HG03066 (cell line): ENCODE measurements at regions not wholly inside any gene's neighbourhood (a gene's known extent, or its start where the extent isn't known, plus 50 kb on each side); places are given as distances from the start of the nearest gene placed in this dataset.

Source experiments
- ATAC-seq: cut with Tn5 transposase; IDR thresholded peaks from one replicate; pipeline ENCODE4 v1.9.1; 2021; ENCODE audit warnings: low read depth; ENCODE audit not compliant: unreplicated experiment

DNA sequence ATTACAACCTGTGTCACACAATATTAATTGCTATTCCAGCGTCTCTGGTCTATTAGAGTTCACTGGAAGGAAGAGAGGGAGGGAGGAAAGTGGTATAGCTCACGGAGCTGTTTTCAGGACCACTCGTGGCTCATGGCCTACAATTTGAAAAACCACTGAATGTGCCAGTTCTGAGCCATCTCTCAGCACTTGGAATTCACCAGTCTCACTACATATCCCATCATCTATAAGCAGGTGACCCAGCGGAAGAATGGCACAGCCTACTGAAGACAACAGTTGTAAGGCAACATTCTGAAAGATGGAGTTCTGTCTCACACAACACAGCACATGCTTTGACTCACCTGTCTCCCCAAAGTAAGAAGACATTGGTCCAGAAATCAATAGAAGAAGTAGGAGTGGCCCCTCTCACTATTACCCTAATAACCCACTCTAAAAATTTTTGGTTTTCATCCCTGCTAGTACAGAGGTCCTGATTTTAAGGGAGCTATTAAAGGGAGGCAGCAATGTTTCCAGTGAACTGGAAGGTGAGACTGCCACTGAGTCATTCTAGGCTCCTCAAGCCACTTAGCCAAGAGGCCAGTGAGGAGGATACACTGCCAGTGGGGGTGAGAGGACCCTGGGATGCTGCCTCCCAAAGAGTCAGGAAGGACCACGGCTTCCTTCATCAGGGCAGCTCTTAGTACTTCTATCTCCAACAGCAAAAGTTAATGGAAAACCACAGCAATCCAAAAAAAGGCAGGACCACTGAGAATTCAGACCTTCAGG is 50.0 kb upstream of the DOCK9 start:
- ATAC-seq: no peak

DNA sequence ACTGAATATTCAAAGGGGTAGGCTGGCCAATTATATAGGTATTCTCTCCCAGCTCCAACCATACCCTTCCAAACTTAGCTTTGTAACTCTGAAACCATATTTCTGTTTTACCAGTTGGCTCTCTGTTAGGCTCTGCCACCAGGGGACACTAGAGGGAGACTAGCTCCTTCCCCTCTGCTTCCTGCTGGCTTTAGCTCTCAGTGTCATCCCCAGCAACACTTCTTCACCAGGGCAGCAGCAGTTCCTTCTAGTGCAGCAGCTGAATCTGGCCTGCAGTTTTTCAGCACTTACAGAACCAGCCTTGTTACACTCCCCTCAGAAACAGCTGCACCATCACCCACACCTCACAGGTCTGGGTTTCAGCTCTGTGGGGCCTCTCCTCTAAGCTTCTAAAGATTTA is 51.0 kb upstream of the DOCK9 start:
- ATAC-seq: no peak

DNA sequence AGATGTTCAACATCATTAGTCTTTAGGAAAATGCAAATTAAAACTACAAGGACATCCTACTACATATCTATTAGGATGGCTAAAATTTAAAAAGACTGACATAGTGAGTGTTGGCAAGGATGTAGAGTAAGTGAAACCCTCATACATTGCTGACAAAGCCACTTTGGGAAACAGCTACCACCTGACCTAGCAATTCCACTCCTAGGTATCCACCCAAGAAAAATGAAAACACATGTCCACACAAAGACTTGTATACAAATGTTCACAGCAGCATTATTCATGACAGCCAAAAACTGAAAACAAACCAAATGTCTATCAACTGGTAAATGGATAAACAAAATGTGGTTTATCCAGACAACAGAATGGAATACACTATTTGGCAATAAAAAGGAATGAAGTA is 51.7 kb upstream of the DOCK9 start:
- no peak for ATAC-seq

DNA sequence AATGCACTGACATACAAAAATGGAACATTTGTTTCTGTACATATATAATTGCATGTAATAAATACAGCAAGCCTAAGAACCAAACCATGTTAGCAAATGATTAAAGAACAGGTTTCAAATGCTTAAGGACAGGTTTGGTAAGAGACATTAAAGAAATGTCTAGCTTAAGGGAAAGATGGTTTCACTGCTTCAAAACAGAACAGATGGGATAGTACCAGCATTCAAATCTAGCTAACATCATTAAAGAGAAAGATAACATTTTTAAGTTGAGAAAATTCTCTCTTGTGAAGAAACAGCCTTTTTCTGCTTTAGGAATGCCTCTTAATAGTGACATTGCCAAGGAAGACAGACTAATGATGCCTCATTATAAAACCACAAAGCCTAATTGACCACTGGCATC is 52.5 kb upstream of the DOCK9 start:
- no peak for ATAC-seq

DNA sequence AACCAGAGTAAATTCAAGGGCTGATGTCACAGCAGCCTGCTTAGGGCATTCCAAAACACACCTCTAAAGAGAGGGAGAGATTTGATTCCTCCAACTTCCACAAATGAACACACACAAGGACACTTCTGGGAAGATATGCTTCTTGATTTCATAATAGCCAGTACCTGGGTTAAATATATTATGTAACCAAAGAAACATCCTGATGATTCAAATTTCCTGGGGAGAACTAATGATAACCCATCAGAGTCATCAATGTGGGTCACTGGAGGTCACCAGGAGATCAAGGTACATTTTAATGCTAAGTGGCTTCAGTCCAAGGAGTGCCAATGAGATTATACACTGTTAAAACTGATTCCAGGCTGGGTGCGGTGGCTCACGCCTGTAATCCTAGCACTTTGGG is 54.0 kb upstream of the DOCK9 start:
- no peak for ATAC-seq

DNA sequence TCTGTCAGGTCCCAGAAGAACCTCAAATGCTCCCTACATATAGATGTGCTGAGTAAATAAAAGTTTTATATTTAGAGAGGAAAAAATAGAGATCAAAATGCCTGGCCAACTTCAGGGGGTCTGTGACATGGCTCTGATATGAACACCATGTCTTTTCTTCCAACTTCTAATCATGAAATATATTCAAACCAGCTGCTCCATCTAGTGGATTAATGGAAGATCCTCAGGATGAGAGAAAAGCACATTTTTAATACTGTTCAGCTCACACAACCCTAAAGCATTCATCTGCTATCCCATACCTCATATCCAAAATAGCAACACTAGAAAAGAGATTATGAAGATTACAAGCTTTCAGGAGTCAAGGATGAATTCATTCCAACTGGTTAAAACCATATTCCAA is 56.0 kb upstream of the DOCK9 start:
- ATAC-seq: no peak

DNA sequence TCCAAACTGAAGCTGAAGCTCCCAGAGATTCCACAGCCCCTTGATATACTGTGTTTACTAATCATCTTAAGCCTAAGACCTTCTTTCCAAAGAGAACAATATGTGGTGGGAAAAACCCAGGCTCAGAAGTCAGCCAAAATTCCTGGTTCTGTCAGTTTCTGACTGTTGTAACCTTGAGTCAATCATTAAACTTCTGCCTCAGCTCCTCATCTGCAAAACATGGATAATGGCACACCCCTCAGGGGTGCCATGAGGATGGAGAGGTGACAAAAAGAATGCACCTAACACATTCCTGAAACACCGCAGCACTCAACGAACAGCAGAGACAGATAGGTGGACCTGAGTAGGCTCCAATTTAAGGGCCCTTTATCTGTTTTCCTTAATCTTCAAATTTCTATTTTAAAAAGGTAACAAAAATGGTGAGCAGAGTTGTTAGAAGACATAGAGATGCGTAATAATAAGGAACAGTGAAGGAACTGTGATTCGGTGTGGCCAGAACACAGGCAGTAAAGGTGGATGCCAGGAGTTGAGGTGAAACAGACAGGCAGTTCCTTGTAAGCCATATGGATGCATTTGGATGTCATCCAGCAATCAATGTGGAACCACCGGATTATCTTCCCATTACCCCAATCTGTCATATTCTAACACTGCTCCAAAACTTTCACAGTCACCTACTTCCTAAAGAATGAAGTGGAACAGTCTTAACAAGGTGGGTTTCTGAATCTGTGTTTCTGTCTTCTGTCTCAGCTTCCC is 56.6 kb upstream of the DOCK9 start:
- no peak for ATAC-seq

DNA sequence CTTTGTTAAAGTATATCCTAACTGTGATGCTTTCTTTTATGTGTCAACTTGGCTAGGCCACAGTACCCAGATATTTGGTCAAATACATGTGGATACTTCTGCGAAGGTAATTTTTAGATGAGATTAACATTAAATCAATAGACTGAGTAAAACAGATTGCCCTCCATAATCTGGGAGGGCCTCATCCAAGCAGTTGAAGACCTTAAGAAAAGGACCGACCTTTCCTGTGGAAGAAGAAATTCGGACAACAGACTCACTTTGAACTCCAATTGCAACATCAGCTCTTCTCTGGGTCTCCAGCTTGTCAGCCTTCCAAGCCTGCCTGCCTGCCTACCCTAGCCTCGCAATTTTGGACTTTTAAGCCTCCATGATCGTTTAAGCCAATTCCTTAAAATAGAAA is 57.9 kb upstream of the DOCK9 start:
- ATAC-seq: no peak

DNA sequence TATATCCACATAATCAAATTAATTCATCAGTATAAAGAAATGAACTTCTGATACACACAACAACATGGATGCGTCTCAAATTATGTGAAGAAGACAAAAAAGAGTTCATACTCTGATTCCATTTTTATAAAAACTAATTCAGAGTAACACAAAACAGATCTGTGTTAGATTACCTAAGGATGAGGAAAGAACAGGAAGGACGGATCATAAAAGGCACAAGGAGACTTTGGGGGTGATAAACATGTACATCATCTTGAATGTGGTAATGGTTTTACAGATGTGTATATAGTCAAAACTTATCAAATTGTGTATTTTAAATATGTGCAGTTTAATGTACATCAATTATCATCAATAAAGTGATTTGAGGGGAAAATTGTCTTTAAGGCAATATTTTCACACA is 59.9 kb upstream of the DOCK9 start:
- ATAC-seq: no peak

DNA sequence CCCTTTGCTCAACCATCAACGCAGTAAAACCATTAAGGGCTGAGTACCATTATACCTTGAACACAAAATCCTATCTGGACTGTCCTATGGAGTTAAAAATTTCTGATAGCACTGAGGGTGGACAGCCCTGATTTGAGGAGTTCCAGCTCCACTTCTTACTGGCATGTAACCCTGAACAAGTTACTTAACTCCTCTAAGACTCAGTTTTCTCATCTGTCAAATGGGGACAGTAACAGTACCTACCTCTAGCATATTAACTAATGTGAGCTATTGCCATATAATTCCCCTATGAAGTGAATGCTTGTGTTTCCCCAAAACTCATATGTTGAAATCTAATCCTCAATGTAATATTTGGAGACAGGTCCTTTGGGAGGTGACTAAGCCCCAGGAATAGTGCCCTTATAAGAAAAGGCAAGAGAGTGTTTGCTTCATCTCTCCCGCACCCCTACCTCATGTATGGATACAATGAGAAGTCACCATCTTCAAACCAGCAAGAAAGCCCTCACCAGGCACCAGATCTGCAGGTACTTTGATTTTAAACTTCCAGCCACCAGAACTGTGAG is 61.9 kb upstream of the DOCK9 start:
- ATAC-seq: no peak

DNA sequence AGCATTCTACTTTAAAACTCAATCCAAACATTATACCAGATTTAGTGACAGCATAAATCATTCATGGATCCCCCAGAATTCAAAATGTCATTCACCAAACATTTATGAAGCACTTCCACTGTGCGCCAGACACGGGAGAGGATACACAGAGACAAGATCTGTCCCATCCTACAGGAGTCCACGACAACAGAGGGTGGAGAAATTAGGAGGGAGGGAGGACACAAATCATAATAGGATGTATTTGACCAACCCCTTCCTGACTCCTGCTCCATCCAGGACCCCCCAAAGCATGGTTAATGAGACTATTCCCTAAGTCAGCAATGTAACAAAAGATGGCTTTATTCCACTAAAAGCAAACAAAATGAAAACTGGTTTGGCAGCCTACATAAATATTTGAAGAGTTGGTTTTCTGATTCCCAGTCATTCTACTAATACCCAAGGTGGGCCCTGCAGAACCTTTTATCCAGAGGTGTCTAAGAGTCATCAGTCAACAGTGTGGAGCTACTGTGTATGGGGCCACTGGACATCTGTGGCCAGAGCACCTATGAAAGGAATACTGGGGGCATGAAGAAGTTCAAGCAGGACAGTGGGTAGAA is 62.8 kb upstream of the DOCK9 start:
- no peak for ATAC-seq

DNA sequence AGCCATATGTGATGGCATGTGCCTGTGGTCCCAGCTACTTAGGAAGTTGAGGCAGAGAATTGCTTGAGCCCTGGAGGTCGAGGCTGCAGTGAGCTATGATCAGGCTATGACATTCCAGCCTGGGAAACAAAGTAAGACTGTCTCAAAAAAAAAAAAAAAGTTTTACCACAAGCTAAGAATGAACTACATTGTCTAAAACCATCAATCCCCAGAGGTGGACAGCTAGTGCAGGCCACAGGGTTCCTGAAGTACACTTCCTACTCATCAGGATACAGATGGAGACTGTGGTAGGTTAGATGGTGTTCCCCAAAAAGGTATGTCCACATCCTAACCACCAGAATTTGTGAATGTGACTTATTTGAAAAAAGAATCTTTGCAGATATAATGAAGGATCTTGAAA is 63.5 kb upstream of the DOCK9 start:
- ATAC-seq: no peak

DNA sequence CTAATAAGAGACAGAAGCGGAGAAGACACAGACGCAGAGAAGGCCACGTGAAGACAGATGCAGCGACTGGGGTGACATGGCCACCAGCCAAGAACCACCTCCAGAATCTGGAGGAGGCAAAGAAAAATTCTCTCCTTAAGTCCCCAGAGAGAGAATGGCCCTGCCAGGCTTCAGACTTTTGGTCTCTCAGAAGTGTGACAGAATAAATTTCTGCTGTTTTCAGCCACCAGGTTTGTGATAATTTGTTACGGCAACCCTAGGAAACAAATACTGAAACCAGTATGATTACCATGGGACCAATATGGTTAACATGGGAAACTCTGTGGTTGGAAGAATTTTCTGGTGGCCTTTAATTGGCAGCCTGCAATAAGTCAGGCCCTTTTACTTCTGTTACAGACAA is 63.9 kb upstream of the DOCK9 start:
- ATAC-seq: peak; percentile 52

DNA sequence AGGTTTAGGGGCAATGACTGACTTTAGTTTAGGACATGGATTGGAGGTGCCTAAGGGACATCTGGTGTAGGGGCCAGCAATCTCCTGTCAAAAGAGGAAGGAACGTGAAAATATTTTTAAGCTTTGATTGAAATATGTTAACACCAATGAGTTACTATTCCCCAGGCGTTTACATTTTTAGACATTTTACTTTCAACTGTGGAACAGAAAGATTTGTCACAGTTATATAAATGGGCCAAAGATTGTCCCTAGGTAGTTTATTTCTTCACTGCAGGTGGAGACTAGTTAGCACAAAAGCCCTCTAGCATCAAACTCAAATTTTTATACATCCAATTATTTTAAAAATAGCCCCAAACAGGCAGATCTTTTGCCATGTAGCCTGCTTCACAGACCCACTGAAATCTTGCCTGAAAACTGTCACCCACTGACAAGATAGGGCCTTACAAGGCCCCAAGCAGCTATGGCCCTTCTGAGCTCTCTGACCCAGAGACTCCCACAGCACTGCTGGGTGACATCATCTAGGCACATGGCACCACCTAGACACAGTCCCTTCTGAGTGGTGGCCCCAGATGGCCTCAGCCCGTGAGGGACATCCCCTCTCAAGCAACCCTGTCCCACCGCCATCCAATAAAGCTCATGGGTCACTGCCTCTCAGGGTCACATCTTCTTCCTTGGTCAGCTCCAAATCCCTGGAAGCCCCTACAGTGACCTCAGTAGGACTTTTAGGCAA is 64.8 kb upstream of the DOCK9 start:
- no peak for ATAC-seq

DNA sequence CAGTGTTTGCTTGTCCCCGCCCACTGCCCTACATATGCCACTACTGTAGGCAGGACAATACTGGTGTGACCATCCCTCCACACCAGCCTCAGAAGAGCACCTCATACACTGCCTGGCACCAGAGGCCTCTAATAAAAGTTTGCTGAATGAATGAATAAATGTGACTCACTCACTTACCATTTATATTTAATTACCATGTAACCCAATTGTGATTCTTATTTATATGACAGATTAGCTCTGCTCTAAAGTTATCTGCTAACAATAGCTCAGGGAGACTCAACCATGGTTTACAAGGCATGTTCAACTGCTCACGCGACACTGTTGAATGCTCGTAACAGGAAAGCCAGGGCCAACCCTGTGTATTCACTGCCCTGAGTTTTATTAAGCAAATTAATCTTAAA is 66.0 kb upstream of the DOCK9 start:
- ATAC-seq: no peak

DNA sequence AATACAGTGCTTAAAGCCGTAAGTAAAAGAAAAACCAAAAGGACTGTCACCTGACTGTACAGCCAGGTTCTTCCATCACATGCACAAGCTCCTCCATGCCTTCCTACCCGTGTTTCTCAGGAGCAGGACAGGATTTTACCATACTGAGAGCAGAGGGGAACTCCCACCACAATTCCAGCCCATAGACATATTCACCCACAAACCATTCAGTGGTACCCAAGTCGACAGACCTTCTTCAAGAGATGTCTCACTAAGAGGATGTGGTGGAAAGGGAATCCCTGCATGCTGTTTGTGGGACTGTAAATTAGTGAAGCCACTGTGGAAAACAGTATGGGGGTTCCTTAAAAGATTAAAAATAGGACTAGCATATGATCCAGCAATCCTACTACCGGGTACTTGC is 66.9 kb upstream of the DOCK9 start:
- ATAC-seq: no peak

DNA sequence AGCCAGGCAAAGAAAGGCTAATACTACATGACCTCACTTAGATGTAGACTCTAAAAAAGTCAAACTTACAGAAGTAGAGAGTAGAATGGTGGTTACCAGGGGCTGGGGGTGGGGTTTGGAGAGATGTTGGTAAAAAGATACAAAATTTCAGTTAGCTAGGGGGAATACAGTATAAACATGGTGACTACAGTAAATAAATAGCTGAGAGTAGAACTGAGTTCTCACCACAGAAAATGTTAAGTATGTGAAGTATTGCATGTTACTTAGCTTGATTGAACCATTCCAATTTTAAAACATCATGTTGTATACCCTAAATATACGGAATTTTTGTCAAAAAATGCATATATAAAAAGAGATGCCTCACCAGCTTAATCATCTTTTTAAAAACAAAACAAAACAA is 67.5 kb upstream of the DOCK9 start:
- ATAC-seq: no peak

DNA sequence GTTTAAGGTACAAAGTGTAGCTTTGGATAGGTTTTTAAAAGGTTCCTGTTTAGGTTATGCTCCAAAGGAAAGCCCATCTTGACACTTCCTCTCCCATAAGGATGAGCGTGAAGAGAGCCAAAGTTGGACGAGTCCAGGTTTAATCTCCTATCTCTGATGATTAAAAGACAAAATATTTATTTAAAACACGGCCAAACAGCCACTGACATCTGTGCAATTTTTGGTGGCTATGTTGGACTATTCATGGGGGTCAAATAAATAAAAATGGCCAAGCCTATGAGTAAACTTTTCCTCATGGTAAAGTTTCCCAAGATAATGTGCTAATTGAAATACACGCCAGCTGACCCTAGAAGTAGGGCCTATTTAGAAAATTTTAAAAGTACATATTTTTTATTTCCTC is 69.0 kb upstream of the DOCK9 start:
- ATAC-seq: no peak

DNA sequence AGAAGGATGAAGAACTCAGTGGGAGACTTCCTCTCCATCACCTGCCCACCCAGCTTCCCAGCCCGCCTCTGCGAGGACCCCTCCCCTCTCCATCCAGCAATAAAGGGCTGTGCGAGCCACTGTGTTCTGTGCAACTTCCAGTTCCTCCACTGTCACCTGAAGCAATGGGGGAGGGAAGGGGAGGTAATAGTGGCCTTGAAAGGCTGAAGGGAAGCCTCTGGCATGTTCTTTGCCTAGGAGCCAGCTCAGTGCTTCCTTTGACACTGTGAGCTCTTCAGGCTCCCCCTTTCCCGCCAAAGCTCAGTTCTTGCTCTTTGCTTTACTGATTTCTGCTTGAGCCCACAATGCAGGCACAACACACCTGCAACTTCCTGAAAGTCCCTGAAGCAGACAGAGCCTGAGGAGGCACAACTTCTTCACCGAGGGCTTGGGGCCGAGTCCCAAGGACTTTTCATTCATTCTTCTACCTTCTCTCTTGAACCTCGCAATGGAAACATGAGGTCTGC is 73.2 kb upstream of the DOCK9 start:
- ATAC-seq: no peak

DNA sequence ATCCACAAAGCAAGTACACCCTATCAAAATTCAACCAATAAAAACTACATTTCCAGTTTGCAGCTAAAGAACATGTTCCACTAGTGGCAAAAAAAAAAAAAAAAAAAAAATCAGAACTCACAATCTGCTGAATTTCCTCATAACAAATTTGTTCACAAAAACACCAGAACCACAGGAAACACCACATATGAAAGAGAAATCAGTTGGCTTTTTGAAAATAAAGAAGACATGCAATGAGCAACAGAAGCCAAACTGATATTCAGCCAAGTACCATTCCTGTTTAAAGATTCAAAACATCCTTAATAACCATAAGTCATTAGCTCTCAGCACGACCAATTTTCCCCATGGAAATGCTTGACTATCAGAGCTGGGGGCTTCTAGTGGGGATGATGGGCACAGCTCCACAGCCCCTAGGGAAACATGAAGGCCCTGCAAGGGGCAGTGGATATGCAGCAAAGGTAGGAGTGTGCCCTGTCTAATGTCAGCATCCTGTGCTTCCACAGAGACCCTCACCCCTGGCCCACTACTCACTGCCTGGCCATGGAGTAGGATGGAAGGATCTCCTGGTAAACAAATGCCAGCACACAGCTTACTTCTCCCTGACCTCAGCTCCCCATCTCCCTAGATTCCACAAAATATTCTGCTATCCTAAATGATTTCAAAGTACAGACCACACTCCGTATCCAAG is 74.0 kb upstream of the DOCK9 start:
- ATAC-seq: no peak
